B cell (primary cell): ENCODE measurements at regions not wholly inside any gene's neighbourhood (a gene's known extent, or its start where the extent isn't known, plus 50 kb on each side); places are given as distances from the start of the nearest gene placed in this dataset.

Experiments used
- ATAC-seq: fragments of 200-7000 bp; cut with Tn5 transposase; one replicate; pipeline ENCODE4 v1.10.0; 2021; ENCODE audit warnings: low read depth, mild to moderate bottlenecking, moderate number of reproducible peaks, moderate library complexity
- CTCF ChIA-PET: fragments of 350-600 bp; sonication (Branson Sonifier 250); formaldehyde crosslinking; loops from one replicate; lab custom pipeline; 2021; ENCODE audit warnings: antibody characterized with exemption, inconsistent platforms; lab: Charles Lee
- POLR2A ChIA-PET: fragments of 350-600 bp; sonication (Branson Sonifier 250); formaldehyde crosslinking; loops from one replicate; lab custom pipeline; 2021; ENCODE audit warnings: antibody characterized with exemption; lab: Charles Lee
- DNase-seq: peaks from one replicate; pipeline ENCODE4 v3.0.0; 2013
- H2AFZ ChIP-seq: 2 replicates; pipeline ENCODE4 v1.6.1; 2012; ENCODE audit warnings: mild to moderate bottlenecking, low read depth, low read length; ENCODE audit not compliant: insufficient read depth, poor library complexity, severe bottlenecking
- H3K27ac ChIP-seq, 2 donors: 1 replicate in 1 of 2; 2 replicates in 1 of 2; pipeline ENCODE4 v1.5.1; 2012 to 2013; ENCODE audit warnings: low read length in 2 of 2, mild to moderate bottlenecking in 2 of 2, moderate library complexity in 1 of 2
- H3K27me3 ChIP-seq, 4 experiments: fragments of 200-600 bp in 1 of 4; sonication (generic) in 1 of 4; replicated peaks in 1 of 4; 1 replicate in 2 of 4; 2 replicates in 2 of 4; pipeline versions ENCODE4 v1.6.1 to v1.7.0; 2013 to 2016; ENCODE audit warnings: low read length in 3 of 4, mild to moderate bottlenecking in 2 of 4, mixed read lengths in 1 of 4, moderate library complexity in 1 of 4; ENCODE audit not compliant: insufficient read depth in 4 of 4, control insufficient read depth in 3 of 4; ENCODE audit errors: control extremely low read depth in 1 of 4
- H3K36me3 ChIP-seq, 2 experiments: replicated peaks in 1 of 2; 1 replicate in 1 of 2; 2 replicates in 1 of 2; pipeline versions ENCODE4 v1.6.1 to v1.7.1; 2013; ENCODE audit warnings: low read length in 1 of 2; ENCODE audit not compliant: insufficient read depth in 2 of 2, control insufficient read depth in 1 of 2; ENCODE audit errors: control extremely low read depth in 1 of 2, extremely low read depth in 1 of 2
- H3K4me1 ChIP-seq, 2 donors: fragments of 200-600 bp in 1 of 2; sonication (generic) in 1 of 2; 1 replicate in 1 of 2; 2 replicates in 1 of 2; pipeline versions ENCODE4 v1.5.1 to v1.6.1; 2013 to 2017; ENCODE audit warnings: low read length in 2 of 2; ENCODE audit not compliant: control insufficient read depth in 2 of 2, insufficient read depth in 2 of 2
- H3K4me2 ChIP-seq: replicated peaks from 2 replicates; pipeline ENCODE3; 2012; ENCODE audit warnings: mild to moderate bottlenecking, low read depth, low read length; ENCODE audit not compliant: poor library complexity, severe bottlenecking
- H3K4me3 ChIP-seq, 5 experiments: fragments of 200-600 bp in 1 of 5; sonication (generic) in 1 of 5; 1 replicate in 3 of 5; 2 replicates in 2 of 5; pipeline versions ENCODE4 v1.5.1 to v1.7.0; 2011 to 2016; ENCODE audit warnings: low read length in 4 of 5, mild to moderate bottlenecking in 4 of 5, low read depth in 2 of 5, control low read depth in 1 of 5, moderate library complexity in 1 of 5; ENCODE audit not compliant: insufficient read depth in 1 of 5; ENCODE audit errors: control extremely low read depth in 1 of 5, extremely low read depth in 1 of 5
- H3K79me2 ChIP-seq: fragments of 200-600 bp; sonication (generic); one replicate; pipeline ENCODE4 v1.6.0; 2016; ENCODE audit warnings: low read length; ENCODE audit not compliant: control insufficient read depth, insufficient read depth
- H3K9ac ChIP-seq: fragments of 200-600 bp; sonication (generic); 2 replicates; pipeline ENCODE4 v1.6.1; 2017; ENCODE audit warnings: mild to moderate bottlenecking, low read length, moderate library complexity
- H3K9me3 ChIP-seq, 3 donors: one replicate each; pipeline versions ENCODE4 v1.6.1 to v1.7.1; 2013; ENCODE audit warnings: low read length in 2 of 3; ENCODE audit not compliant: control insufficient read depth in 2 of 3, insufficient read depth in 1 of 3; ENCODE audit errors: control extremely low read depth in 1 of 3
- H4K20me1 ChIP-seq: 2 replicates; pipeline ENCODE4 v1.6.0; 2012; ENCODE audit warnings: mild to moderate bottlenecking, low read length; ENCODE audit not compliant: insufficient read depth, control insufficient read depth, poor library complexity, severe bottlenecking
- H3K27ac Mint-ChIP-seq: one replicate; pipeline ENCODE4 v1.8.0; 2021; ENCODE audit warnings: mixed read lengths
- H3K27me3 Mint-ChIP-seq: one replicate; pipeline ENCODE4 v1.8.0; 2021; ENCODE audit warnings: mixed read lengths
- H3K4me1 Mint-ChIP-seq: one replicate; pipeline ENCODE4 v1.8.0; 2021; ENCODE audit warnings: mixed read lengths
- H3K4me3 Mint-ChIP-seq: one replicate; pipeline ENCODE4 v1.8.0; 2021; ENCODE audit warnings: mixed read lengths
- H3K9me3 Mint-ChIP-seq: one replicate; pipeline ENCODE4 v1.8.0; 2022; ENCODE audit warnings: mixed read lengths; ENCODE audit not compliant: insufficient read depth
- EZH2 ChIP-seq: IDR thresholded peaks from 2 replicates; pipeline ENCODE4 v1.6.1; 2012; ENCODE audit warnings: borderline replicate concordance, low read depth, mild to moderate bottlenecking, moderate library complexity, low read length; ENCODE audit not compliant: insufficient read depth, poor library complexity, severe bottlenecking
- WGBS: methylation state at CpG from one replicate; pipeline ENCODE4 v1.1.5; 2013; ENCODE audit warnings: missing lambda C conversion rate; ENCODE audit not compliant: insufficient coverage; 5-methylcytosine and 5-hydroxymethylcytosine counted together
- intact Hi-C: fragments of 100-400 bp; cut with micrococcal nuclease; formaldehyde crosslinking; loops from one replicate; pipeline ENCODE4 v1.10.0; 2022
- TF ChIP-seq, protein P1 (sequence below): fragments of 200-600 bp; IDR thresholded peaks from one replicate; pipeline ENCODE4 v1.8.0; 2022; ENCODE audit warnings: antibody characterized with exemption, mild to moderate bottlenecking

GRCh38 chr6:160912411-160912810 lies 79.2 kb upstream of the MAP3K4 start:
- H3K27me3 ChIP-seq: no peaks in the 10 kb centered on the region
- DNase-seq: no peak
- H3K4me3 ChIP-seq: no peak overlapping the region
- CTCF ChIA-PET: no interaction called here
- 96% methylated on average over 4 of the region's 6 CpGs for WGBS
- Mint-ChIP-seq H3K9me3 (peaks cover 2% of the 10 kb centered on the region), H3K4me1 (no peaks in the 10 kb centered on the region), H3K27ac (no peak overlapping the region), H3K27me3 (peaks cover 5% of the 10 kb centered on the region), H3K4me3 (no peak overlapping the region)
- H3K27ac ChIP-seq: no peak overlapping the region
- no peak for ATAC-seq
- H2AFZ ChIP-seq: no peak overlapping the region
- no peaks in the 10 kb centered on the region for H3K79me2 ChIP-seq
- H3K4me2 ChIP-seq: no peak overlapping the region
- TF ChIP-seq, protein P1, sequence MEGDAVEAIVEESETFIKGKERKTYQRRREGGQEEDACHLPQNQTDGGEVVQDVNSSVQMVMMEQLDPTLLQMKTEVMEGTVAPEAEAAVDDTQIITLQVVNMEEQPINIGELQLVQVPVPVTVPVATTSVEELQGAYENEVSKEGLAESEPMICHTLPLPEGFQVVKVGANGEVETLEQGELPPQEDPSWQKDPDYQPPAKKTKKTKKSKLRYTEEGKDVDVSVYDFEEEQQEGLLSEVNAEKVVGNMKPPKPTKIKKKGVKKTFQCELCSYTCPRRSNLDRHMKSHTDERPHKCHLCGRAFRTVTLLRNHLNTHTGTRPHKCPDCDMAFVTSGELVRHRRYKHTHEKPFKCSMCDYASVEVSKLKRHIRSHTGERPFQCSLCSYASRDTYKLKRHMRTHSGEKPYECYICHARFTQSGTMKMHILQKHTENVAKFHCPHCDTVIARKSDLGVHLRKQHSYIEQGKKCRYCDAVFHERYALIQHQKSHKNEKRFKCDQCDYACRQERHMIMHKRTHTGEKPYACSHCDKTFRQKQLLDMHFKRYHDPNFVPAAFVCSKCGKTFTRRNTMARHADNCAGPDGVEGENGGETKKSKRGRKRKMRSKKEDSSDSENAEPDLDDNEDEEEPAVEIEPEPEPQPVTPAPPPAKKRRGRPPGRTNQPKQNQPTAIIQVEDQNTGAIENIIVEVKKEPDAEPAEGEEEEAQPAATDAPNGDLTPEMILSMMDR: no peak
- TF ChIP-seq EZH2: no peak
- H3K36me3 ChIP-seq: no peaks in the 10 kb centered on the region
- H3K9me3 ChIP-seq: no peaks in the 10 kb centered on the region
- intact Hi-C loops: no loop called here
- POLR2A ChIA-PET: no interaction called here
- H3K9ac ChIP-seq: no peak overlapping the region
- no peaks in the 10 kb centered on the region for H3K4me1 ChIP-seq
- H4K20me1 ChIP-seq: no peaks in the 10 kb centered on the region

- 100% methylated on average over 2 of the region's 3 CpGs for WGBS
Measured at GRCh38 chr6:160917572-160917971, 74.0 kb upstream of the MAP3K4 start.

More at GRCh38 chr6:160917572-160917971, 74.0 kb upstream of the MAP3K4 start:
- Mint-ChIP-seq H3K9me3 (no peaks in the 10 kb centered on the region), H3K4me1 (no peaks in the 10 kb centered on the region), H3K27me3 (peaks cover 5% of the 10 kb centered on the region), H3K27ac (no peak overlapping the region), H3K4me3 (no peak overlapping the region)
- DNase-seq (no peak), ATAC-seq (no peak)
- Histone ChIP-seq H3K36me3 (no peaks in the 10 kb centered on the region), H2AFZ (no peak overlapping the region), H3K4me2 (no peak overlapping the region), H3K9me3 (no peaks in the 10 kb centered on the region), H3K27ac (no peak overlapping the region), H3K9ac (no peak overlapping the region), H3K4me3 (no peak overlapping the region), H3K79me2 (no peaks in the 10 kb centered on the region), H3K27me3 (no peaks in the 10 kb centered on the region), H4K20me1 (no peaks in the 10 kb centered on the region), H3K4me1 (no peaks in the 10 kb centered on the region)
- POLR2A ChIA-PET: no interaction called here
- intact Hi-C loops: no loop called here
- CTCF ChIA-PET: no interaction called here
- no peak for TF ChIP-seq EZH2
- TF ChIP-seq, protein P1: no peak
